MCF 10A (cell line): ENCODE measurements at regions not wholly inside any gene's neighbourhood (a gene's known extent, or its start where the extent isn't known, plus 50 kb on each side); places are given as distances from the start of the nearest gene placed in this dataset.

Source experiments
- BruUV-seq: library from RNA; stranded (reverse); fragments of 400-500 nt; replicated peaks from 2 replicates; lab custom pipeline; 2021; lab: Mats Ljungman, UMichigan
- CTCF ChIA-PET: fragments of 300-600 bp; sonication (Branson Sonifier 250); formaldehyde crosslinking; extraction: SDS; loops from one replicate; lab custom pipeline; 2021; ENCODE audit warnings: antibody characterized with exemption, inconsistent platforms; lab: Yijun Ruan, JAX
- POLR2A ChIA-PET: fragments of 300-600, 350-650 bp; sonication (Branson Sonifier 250); formaldehyde crosslinking; extraction: SDS; loops from one replicate; lab custom pipeline; 2020; ENCODE audit warnings: antibody characterized with exemption, inconsistent platforms; lab: Yijun Ruan, JAX
- DNase-seq: peaks from one replicate; pipeline ENCODE4 v3.0.0-alpha.2; 2018; ENCODE audit not compliant: unreplicated experiment
- H3K27ac Mint-ChIP-seq: one replicate; pipeline ENCODE4 v1.8.0; 2022; ENCODE audit warnings: mild to moderate bottlenecking, low read depth, mixed read lengths; ENCODE audit not compliant: unreplicated experiment
- H3K27me3 Mint-ChIP-seq: one replicate; pipeline ENCODE4 v1.8.0; 2022; ENCODE audit warnings: mixed read lengths; ENCODE audit not compliant: insufficient read depth, unreplicated experiment
- H3K36me3 Mint-ChIP-seq: one replicate; pipeline ENCODE4 v1.8.0; 2022; ENCODE audit warnings: mild to moderate bottlenecking, moderate library complexity, mixed read lengths; ENCODE audit not compliant: insufficient read depth, unreplicated experiment
- H3K4me1 Mint-ChIP-seq: one replicate; pipeline ENCODE4 v1.8.0; 2022; ENCODE audit warnings: mixed read lengths; ENCODE audit not compliant: insufficient read depth, unreplicated experiment
- H3K4me3 Mint-ChIP-seq: one replicate; pipeline ENCODE4 v1.8.0; 2022; ENCODE audit warnings: mild to moderate bottlenecking, moderate library complexity, mixed read lengths; ENCODE audit not compliant: unreplicated experiment
- H3K9me3 Mint-ChIP-seq: one replicate; pipeline ENCODE4 v1.8.0; 2022; ENCODE audit warnings: mixed read lengths; ENCODE audit not compliant: unreplicated experiment
- intact Hi-C: fragments of 100-400 bp; cut with micrococcal nuclease; formaldehyde crosslinking; loops from 2 replicates; pipeline ENCODE4 v1.14.1; 2022
- TF ChIP-seq, protein P1 (sequence below): fragments of 200-600 bp; IDR thresholded peaks from one replicate; pipeline ENCODE4 v1.8.0; 2022; ENCODE audit warnings: antibody characterized with exemption, mild to moderate bottlenecking; ENCODE audit not compliant: unreplicated experiment

DNA sequence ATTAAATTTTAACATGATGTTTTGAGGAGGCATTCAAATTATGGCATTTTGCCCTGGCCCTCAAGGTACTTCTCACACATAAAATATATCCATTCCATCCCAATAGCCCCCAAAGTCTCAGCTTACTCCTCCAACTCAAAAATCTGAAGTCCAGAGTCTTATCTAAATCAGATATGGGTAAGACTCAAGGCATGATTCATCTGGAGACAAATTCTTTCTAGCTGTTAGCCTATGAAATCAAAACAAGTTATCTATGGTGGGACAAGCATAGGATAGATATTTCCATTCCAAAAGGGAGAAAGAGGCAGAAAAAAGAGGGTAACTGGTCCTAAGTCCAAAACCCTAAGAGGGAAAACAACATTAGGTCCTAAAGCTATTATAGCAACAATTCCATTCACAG, 408.4 kb downstream of the ZNF608 start:
- ChIA-PET POLR2A (interaction anchor here (1.2 kb wide), 1 partner anchor 14 kb away, joined by 3 read pairs; no protein-coding TSS in a partner anchor), CTCF (no interaction called here)
- Mint-ChIP-seq H3K27me3 (no peaks in the 10 kb centered on the region), H3K9me3 (no peaks in the 10 kb centered on the region), H3K4me1 (no peaks in the 10 kb centered on the region), H3K36me3 (no peaks in the 10 kb centered on the region), H3K4me3 (no peak overlapping the region), H3K27ac (no peak overlapping the region)
- no peak for DNase-seq
- TF ChIP-seq, protein P1, sequence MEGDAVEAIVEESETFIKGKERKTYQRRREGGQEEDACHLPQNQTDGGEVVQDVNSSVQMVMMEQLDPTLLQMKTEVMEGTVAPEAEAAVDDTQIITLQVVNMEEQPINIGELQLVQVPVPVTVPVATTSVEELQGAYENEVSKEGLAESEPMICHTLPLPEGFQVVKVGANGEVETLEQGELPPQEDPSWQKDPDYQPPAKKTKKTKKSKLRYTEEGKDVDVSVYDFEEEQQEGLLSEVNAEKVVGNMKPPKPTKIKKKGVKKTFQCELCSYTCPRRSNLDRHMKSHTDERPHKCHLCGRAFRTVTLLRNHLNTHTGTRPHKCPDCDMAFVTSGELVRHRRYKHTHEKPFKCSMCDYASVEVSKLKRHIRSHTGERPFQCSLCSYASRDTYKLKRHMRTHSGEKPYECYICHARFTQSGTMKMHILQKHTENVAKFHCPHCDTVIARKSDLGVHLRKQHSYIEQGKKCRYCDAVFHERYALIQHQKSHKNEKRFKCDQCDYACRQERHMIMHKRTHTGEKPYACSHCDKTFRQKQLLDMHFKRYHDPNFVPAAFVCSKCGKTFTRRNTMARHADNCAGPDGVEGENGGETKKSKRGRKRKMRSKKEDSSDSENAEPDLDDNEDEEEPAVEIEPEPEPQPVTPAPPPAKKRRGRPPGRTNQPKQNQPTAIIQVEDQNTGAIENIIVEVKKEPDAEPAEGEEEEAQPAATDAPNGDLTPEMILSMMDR: no peak
- no TSS peak for BruUV-seq
- intact Hi-C loops: no loop called here

DNA sequence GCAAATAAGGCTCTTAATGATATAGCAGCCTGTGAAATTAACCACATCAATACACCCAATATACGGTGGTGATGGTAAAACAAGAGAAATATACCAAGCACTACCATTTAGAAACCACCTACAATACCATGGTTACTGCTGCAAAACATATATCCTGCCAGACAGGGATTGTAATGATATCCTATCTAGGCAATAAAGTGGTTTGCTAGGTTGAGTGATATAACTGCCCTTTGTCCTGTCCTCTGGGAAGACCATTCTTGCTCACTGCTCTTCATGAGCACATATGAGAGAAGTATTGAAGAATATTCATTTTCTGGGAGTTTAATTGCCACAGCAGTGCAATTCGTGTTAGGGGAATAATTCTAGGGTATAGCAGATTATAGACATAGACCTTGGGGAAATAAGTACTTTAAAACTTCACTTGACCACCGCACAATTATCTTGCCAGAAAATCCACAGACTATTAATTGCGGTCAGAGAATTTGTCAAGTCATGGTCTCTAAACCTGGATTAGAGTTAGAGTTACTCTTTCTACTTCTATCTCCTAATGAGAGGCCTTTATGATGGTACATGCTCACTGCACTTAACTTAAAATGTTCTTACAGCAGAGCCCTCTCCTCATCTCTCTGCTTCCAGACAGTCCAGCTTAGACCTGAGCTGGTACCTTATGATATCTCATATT, 413.0 kb downstream of the ZNF608 start:
- no peaks in the 10 kb centered on the region for H3K9me3 Mint-ChIP-seq
- no peak overlapping the region for H3K27ac Mint-ChIP-seq
- BruUV-seq: no TSS peak
- intact Hi-C loops: no loop called here
- CTCF ChIA-PET: interaction anchor here (0.7 kb wide), 1 partner anchor 130 kb away, joined by 3 read pairs; no protein-coding TSS in a partner anchor
- H3K4me3 Mint-ChIP-seq: no peak overlapping the region
- POLR2A ChIA-PET: no interaction called here
- TF ChIP-seq, protein P1: no peak
- H3K27me3 Mint-ChIP-seq: peaks cover 2% of the 10 kb centered on the region
- no peaks in the 10 kb centered on the region for H3K4me1 Mint-ChIP-seq
- H3K36me3 Mint-ChIP-seq: no peaks in the 10 kb centered on the region
- DNase-seq: no peak

DNA sequence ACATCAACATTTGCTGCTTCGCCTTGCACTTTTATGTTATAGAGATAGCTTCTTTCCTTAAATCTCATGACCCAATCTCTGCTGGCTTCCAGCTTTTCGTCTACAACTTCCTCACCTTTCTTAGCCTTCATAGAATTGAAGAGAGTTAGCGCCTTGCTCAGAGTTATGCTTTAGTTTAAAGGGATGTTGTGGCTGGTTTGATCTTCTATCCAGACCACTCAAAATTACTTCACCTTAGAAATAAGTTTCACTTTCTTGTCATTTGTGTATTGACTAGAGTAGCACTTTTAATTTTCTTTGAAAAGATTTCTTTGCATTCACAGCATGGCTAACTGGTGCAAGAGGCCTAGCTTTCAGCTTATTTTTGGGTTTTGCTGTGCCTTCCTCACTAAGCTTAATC, 414.2 kb downstream of the ZNF608 start:
- Mint-ChIP-seq H3K27me3 (peaks cover 11% of the 10 kb centered on the region), H3K4me3 (no peak overlapping the region), H3K4me1 (no peaks in the 10 kb centered on the region), H3K9me3 (no peaks in the 10 kb centered on the region), H3K36me3 (no peaks in the 10 kb centered on the region), H3K27ac (no peak overlapping the region)
- DNase-seq: no peak
- intact Hi-C loops: no loop called here
- no TSS peak for BruUV-seq
- ChIA-PET POLR2A (no interaction called here), CTCF (no interaction called here)
- TF ChIP-seq, protein P1: no peak

DNA sequence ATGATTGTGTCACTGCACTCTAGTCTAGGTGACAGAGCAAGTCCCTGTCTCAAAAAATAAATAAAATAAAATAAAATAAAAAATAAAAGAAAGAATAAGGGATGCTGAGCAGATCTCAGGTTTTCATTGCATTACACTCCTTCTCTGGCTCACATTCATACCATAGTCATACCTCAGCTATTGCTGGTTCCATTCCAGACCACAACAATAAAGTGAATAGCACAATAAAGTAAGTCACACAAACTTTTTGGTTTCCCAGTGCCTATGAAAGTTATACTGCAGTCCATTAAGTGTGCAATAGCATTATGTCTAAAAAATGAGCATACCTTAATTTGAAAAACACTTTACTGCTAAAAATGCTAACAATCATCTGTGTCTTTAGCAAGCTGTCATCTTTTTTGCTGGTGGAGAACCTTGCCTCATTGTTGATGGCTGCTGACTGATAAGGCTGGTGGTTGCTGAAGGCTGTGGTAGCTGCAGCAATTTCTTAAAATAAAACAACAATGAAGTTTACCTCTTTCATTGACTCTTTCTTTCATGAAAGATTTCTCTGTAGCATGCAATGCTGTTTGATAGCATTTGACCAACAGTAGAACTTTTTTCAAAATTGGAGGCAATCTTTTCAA, 415.7 kb downstream of the ZNF608 start:
- DNase-seq: peak; percentile 38
- H3K36me3 Mint-ChIP-seq: no peaks in the 10 kb centered on the region
- H3K4me3 Mint-ChIP-seq: no peak overlapping the region
- TF ChIP-seq, protein P1: no peak
- CTCF ChIA-PET: no interaction called here
- intact Hi-C loops: no loop called here
- no TSS peak for BruUV-seq
- no peak overlapping the region for H3K27ac Mint-ChIP-seq
- no peaks in the 10 kb centered on the region for H3K9me3 Mint-ChIP-seq
- POLR2A ChIA-PET: no interaction called here
- H3K27me3 Mint-ChIP-seq: peaks cover 11% of the 10 kb centered on the region
- H3K4me1 Mint-ChIP-seq: no peaks in the 10 kb centered on the region
